ENCODE measurements at regions not wholly inside any gene's neighbourhood (a gene's known extent, or its start where the extent isn't known, plus 50 kb on each side); places are given as distances from the start of the nearest gene placed in this dataset.

DNA sequence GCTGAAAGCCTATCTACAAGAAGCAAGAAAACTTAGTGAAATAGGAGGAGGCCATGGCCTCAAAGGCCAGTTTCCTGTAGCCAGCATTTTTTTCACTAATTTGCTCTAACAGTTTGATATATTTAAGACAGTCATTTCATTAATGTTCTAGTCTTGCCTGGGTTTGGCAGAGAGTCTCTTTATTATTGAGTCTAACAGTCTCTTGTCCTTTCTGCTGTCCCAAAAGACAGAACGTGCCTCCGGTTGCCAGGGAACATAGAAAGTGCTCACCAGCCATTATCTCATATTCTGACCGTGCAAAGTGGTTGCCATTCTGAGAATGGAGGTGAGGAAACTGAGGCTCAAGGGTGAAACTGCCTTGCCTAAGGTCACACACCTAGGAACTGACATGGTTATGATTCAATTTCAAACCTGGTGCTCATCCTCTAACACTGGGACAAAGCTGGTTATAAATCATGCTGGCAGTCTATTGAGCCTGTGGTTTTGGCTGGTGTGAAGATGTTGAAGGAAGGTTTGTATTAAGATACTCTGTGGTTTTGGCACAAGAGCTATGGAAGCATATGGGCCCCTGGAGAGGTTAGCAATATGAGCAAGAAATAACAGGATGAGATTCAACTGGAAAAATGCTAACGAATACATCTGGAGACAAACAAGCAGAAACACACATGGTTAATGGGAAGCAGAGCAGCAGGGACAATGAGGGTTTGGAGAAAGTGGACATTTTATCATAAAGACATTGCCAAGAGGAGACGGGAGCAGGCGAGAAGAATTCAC, 903.3 kb upstream of the KLHL29 start:
- no peaks in the 10 kb centered on the region for H3K9me3 ChIP-seq
- H3K27ac ChIP-seq, result no peak overlapping the region
- H3K27me3 ChIP-seq, result no peaks in the 10 kb centered on the region
- peaks cover 0 to 7% (median 0%) of the 10 kb centered on the region in 4 donors for H3K4me1 ChIP-seq
- H3K4me3 ChIP-seq, result no peak overlapping the region
- peak in 1 of 2 donors; percentile 57 for DNase-seq
- intact Hi-C loops (cut with DNase I; ENCODE audit: low total_unique reads), result no loop called here
- no peaks in the 10 kb centered on the region for H3K36me3 ChIP-seq
- TF ChIP-seq, protein P1, sequence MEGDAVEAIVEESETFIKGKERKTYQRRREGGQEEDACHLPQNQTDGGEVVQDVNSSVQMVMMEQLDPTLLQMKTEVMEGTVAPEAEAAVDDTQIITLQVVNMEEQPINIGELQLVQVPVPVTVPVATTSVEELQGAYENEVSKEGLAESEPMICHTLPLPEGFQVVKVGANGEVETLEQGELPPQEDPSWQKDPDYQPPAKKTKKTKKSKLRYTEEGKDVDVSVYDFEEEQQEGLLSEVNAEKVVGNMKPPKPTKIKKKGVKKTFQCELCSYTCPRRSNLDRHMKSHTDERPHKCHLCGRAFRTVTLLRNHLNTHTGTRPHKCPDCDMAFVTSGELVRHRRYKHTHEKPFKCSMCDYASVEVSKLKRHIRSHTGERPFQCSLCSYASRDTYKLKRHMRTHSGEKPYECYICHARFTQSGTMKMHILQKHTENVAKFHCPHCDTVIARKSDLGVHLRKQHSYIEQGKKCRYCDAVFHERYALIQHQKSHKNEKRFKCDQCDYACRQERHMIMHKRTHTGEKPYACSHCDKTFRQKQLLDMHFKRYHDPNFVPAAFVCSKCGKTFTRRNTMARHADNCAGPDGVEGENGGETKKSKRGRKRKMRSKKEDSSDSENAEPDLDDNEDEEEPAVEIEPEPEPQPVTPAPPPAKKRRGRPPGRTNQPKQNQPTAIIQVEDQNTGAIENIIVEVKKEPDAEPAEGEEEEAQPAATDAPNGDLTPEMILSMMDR (IDR thresholded peaks at IDR 0.05), result no peak

DNA sequence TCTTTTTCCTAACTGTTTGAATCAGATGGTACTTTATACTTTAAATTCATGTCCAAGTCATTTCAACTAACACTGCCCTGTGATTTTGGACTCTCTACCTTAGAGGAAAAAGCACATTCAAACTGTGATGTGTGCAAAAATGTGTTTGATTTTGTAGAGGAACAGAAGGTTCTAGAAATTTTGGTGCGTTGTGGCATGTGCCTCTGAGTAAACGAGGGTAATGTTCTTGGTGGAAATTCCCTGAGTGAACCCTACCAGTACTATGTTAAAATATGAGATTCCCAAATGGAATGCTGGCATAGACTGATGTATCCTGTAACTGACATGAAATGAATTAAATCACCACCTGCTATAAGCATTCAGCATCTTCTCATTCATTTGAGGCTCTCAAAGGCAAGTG, 901.9 kb upstream of the KLHL29 start:
- no peak overlapping the region for H3K4me3 ChIP-seq
- no peak overlapping the region for H3K27ac ChIP-seq
- TF ChIP-seq, protein P1 (IDR thresholded peaks at IDR 0.05), result no peak
- intact Hi-C loops (cut with DNase I; ENCODE audit: low total_unique reads), result no loop called here
- no peak for DNase-seq
- H3K9me3 ChIP-seq, result no peaks in the 10 kb centered on the region
- no peaks in the 10 kb centered on the region for H3K36me3 ChIP-seq
- peaks cover 0 to 18% (median 0%) of the 10 kb centered on the region in 4 donors for H3K4me1 ChIP-seq
- no peaks in the 10 kb centered on the region for H3K27me3 ChIP-seq

DNA sequence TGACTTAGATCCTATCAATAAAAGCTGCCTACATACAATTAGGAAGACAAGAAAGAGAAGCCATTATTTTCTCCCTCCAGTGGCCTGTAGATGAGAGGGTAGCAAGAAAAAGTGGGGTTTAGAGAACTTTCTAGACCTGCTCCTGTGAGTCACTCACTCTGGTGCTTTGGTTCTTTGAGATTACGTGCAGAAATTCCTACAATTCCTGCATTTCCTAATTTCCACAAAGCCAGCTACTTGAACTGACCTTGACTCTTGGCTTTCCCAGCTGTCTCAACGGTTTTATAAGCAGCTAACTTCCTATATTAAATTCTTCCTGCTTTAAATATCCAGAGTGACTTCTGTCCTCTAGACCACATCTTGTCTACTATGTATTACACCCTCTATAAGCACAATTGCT, 899.5 kb upstream of the KLHL29 start:
- Histone ChIP-seq H3K27me3 (no peaks in the 10 kb centered on the region), H3K9me3 (no peaks in the 10 kb centered on the region), H3K4me3 (no peak overlapping the region), H3K4me1 (peaks cover 0 to 18% (median 0%) of the 10 kb centered on the region in 4 donors), H3K27ac (no peak overlapping the region), H3K36me3 (no peaks in the 10 kb centered on the region)
- TF ChIP-seq, protein P1 (IDR thresholded peaks at IDR 0.05), result no peak
- no peak for DNase-seq
- intact Hi-C loops (cut with DNase I; ENCODE audit: low total_unique reads), result no loop called here

DNA sequence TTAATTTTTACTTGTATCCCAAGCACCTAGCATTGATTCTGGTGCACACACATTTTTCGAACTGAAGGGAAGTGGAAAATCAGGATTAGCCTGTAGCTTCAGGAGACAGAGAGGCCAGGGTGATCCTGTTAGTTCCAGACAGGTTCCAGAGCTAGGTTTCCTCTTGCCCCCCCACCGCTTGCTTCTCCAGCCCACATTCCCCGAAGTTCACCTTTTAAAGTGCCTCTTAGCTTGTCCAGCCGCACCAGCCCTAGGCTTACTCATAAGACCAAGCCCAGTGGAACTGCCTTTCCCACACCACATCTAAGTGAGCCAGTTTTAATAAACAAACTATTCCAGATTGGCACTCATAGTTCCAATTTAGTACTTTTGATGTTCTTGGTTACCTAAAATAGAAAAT, 898.6 kb upstream of the KLHL29 start:
- DNase-seq, result no peak
- TF ChIP-seq, protein P1 (IDR thresholded peaks at IDR 0.05), result no peak
- intact Hi-C loops (cut with DNase I; ENCODE audit: low total_unique reads), result no loop called here
- no peaks in the 10 kb centered on the region for H3K9me3 ChIP-seq
- no peak overlapping the region for H3K4me3 ChIP-seq
- no peaks in the 10 kb centered on the region for H3K36me3 ChIP-seq
- peak overlapping the region in 1 of 2 donors; percentile 36 for H3K27ac ChIP-seq
- no peaks in the 10 kb centered on the region for H3K27me3 ChIP-seq
- peaks cover 0 to 18% (median 0%) of the 10 kb centered on the region in 4 donors for H3K4me1 ChIP-seq

DNA sequence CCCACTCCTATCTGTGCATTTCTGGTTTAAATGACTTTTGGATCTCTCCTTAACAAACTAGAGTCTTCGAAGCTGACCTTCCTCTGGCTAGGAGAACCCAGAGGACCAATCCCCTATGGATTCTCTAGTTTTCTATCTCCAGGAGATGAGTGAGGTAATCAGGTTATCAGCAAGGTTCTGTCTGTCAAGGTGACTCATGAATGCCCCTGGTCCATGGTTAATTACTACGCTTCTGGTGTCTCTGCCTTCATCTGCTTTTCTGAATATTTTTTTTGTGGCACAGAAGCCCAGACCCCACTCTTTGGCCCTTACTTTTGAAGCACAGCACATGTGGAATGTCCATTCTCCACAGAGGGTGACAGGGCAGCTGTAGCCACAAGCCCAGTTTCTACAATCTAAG, 897.9 kb upstream of the KLHL29 start:
- TF ChIP-seq, protein P1 (IDR thresholded peaks at IDR 0.05), result no peak
- intact Hi-C loops (cut with DNase I; ENCODE audit: low total_unique reads), result no loop called here

More for the DNA sequence above, 897.9 kb upstream of the KLHL29 start:
- H3K27me3 ChIP-seq, result no peaks in the 10 kb centered on the region
- peak overlapping the region in 1 of 2 donors; percentile 36 for H3K27ac ChIP-seq
- no peak for DNase-seq
- no peaks in the 10 kb centered on the region for H3K9me3 ChIP-seq
- no peak overlapping the region for H3K4me3 ChIP-seq
- H3K4me1 ChIP-seq, result peaks cover 0 to 18% (median 0%) of the 10 kb centered on the region in 4 donors
- H3K36me3 ChIP-seq, result no peaks in the 10 kb centered on the region
